ENCODE measurements at regions not wholly inside any gene's neighbourhood (a gene's known extent, or its start where the extent isn't known, plus 50 kb on each side); places are given as distances from the start of the nearest gene placed in this dataset.

- no peak for TF ChIP-seq CTCF (IDR thresholded peaks at IDR 0.05; ENCODE audit: low read depth, low read length)
- no peaks in the 10 kb centered on the region for H3K9me3 ChIP-seq
- no peak for DNase-seq
- H3K27me3 ChIP-seq, result no peaks in the 10 kb centered on the region
- no peaks in the 10 kb centered on the region for H3K36me3 ChIP-seq
- H3K4me1 ChIP-seq, result no peaks in the 10 kb centered on the region
- H3K4me3 ChIP-seq (ENCODE audit: low read depth, low read length), result no peak overlapping the region
Observed at GRCh38 chr13:84137292-84137691, 255.0 kb upstream of the SLITRK1 start.

- TF ChIP-seq CTCF (IDR thresholded peaks at IDR 0.05; ENCODE audit: low read depth, low read length), result no peak
- no peaks in the 10 kb centered on the region for H3K36me3 ChIP-seq
- no peaks in the 10 kb centered on the region for H3K4me1 ChIP-seq
- no peak for DNase-seq
- no peaks in the 10 kb centered on the region for H3K9me3 ChIP-seq
- H3K4me3 ChIP-seq (ENCODE audit: low read depth, low read length), result no peak overlapping the region
- no peaks in the 10 kb centered on the region for H3K27me3 ChIP-seq
Observed at GRCh38 chr13:84136582-84136981, 254.3 kb upstream of the SLITRK1 start.

GRCh38 chr13:84132491-84132890, 250.2 kb upstream of the SLITRK1 start:
- Histone ChIP-seq H3K36me3 (no peaks in the 10 kb centered on the region), H3K4me1 (no peaks in the 10 kb centered on the region), H3K9me3 (no peaks in the 10 kb centered on the region), H3K27me3 (no peaks in the 10 kb centered on the region), H3K4me3 (ENCODE audit: low read depth, low read length) (no peak overlapping the region)
- TF ChIP-seq CTCF (IDR thresholded peaks at IDR 0.05; ENCODE audit: low read depth, low read length), result no peak
- no peak for DNase-seq

- H3K9me3 ChIP-seq, result no peaks in the 10 kb centered on the region
- no peak for DNase-seq
- no peaks in the 10 kb centered on the region for H3K36me3 ChIP-seq
- H3K27me3 ChIP-seq, result no peaks in the 10 kb centered on the region
- no peak for TF ChIP-seq CTCF (IDR thresholded peaks at IDR 0.05; ENCODE audit: low read depth, low read length)
- no peak overlapping the region for H3K4me3 ChIP-seq (ENCODE audit: low read depth, low read length)
- H3K4me1 ChIP-seq, result no peaks in the 10 kb centered on the region
Observed at GRCh38 chr13:84131249-84131648, 249.0 kb upstream of the SLITRK1 start.

- Histone ChIP-seq H3K36me3 (no peaks in the 10 kb centered on the region), H3K4me1 (no peaks in the 10 kb centered on the region), H3K9me3 (no peaks in the 10 kb centered on the region), H3K27me3 (no peaks in the 10 kb centered on the region), H3K4me3 (ENCODE audit: low read depth, low read length) (no peak overlapping the region)
- no peak for DNase-seq
- TF ChIP-seq CTCF (IDR thresholded peaks at IDR 0.05; ENCODE audit: low read depth, low read length), result no peak
Observed at GRCh38 chr13:84130495-84131114, 248.3 kb upstream of the SLITRK1 start.

GRCh38 chr13:84129966-84130365, 247.7 kb upstream of the SLITRK1 start:
- no peaks in the 10 kb centered on the region for H3K27me3 ChIP-seq
- no peak for DNase-seq
- no peaks in the 10 kb centered on the region for H3K4me1 ChIP-seq
- H3K36me3 ChIP-seq, result no peaks in the 10 kb centered on the region
- TF ChIP-seq CTCF (IDR thresholded peaks at IDR 0.05; ENCODE audit: low read depth, low read length), result no peak
- no peak overlapping the region for H3K4me3 ChIP-seq (ENCODE audit: low read depth, low read length)
- no peaks in the 10 kb centered on the region for H3K9me3 ChIP-seq

All from BE2C (cell line).